Stimulated activated CD8-positive, alpha-beta memory T cell treated with anti-CD3 and anti-CD28 coated beads, Interleukin-12 subunit alpha, Interleukin-12 subunit beta, amount 100 ng/mL, for 1 hour (primary cell): ENCODE measurements at regions not wholly inside any gene's neighbourhood (a gene's known extent, or its start where the extent isn't known, plus 50 kb on each side); places are given as distances from the start of the nearest gene placed in this dataset.
"Not testable (repeated sequence)": the region's sequence is repeated elsewhere in the genome, so short reads cannot be mapped to it uniquely, and the experiment has no call there.

Experiments used
- DNase-seq: peaks from one replicate; pipeline ENCODE4 v3.0.0-alpha.2; 2020; ENCODE audit warnings: low read depth

- DNase-seq = no peak
Measured at GRCh38 chr3:81859524-81859923, 98.1 kb upstream of the GBE1 start.

- no peak for DNase-seq
Measured at GRCh38 chr3:81853431-81853830, 92.0 kb upstream of the GBE1 start.

- no peak for DNase-seq
Measured at GRCh38 chr3:81851176-81851575, 89.7 kb upstream of the GBE1 start.

- DNase-seq = no peak
Measured at GRCh38 chr3:81846988-81847387, 85.5 kb upstream of the GBE1 start.

- DNase-seq = no peak
Measured at GRCh38 chr3:81841540-81841939, 80.1 kb upstream of the GBE1 start.

- DNase-seq = no peak
Measured at GRCh38 chr3:81839504-81840094, 78.2 kb upstream of the GBE1 start.

- no peak for DNase-seq
Measured at GRCh38 chr3:81838457-81838856, 77.0 kb upstream of the GBE1 start.

- no peak for DNase-seq
Measured at GRCh38 chr3:81837071-81837593, 75.7 kb upstream of the GBE1 start.

GRCh38 chr3:81829937-81830336 is 68.5 kb upstream of the GBE1 start:
- DNase-seq = no peak

GRCh38 chr3:81829272-81829671 is 67.8 kb upstream of the GBE1 start:
- not testable (repeated sequence) for DNase-seq

GRCh38 chr3:81823882-81824395 is 62.5 kb upstream of the GBE1 start:
- no peak for DNase-seq

GRCh38 chr3:81823086-81823485 is 61.6 kb upstream of the GBE1 start:
- no peak for DNase-seq

GRCh38 chr3:81816473-81817250 is 55.2 kb upstream of the GBE1 start:
- no peak for DNase-seq

GRCh38 chr3:81812098-81812497 is 50.7 kb upstream of the GBE1 start:
- DNase-seq = not testable (repeated sequence)
